MCF 10A (cell line): ENCODE measurements at regions not wholly inside any gene's neighbourhood (a gene's known extent, or its start where the extent isn't known, plus 50 kb on each side); places are given as distances from the start of the nearest gene placed in this dataset.

Source experiments
- BruUV-seq: library from RNA; stranded (reverse); fragments of 400-500 nt; replicated peaks from 2 replicates; lab custom pipeline; 2021; lab: Mats Ljungman, UMichigan
- CTCF ChIA-PET: fragments of 300-600 bp; sonication (Branson Sonifier 250); formaldehyde crosslinking; extraction: SDS; loops from one replicate; lab custom pipeline; 2021; ENCODE audit warnings: antibody characterized with exemption, inconsistent platforms; lab: Yijun Ruan, JAX
- POLR2A ChIA-PET: fragments of 300-600, 350-650 bp; sonication (Branson Sonifier 250); formaldehyde crosslinking; extraction: SDS; loops from one replicate; lab custom pipeline; 2020; ENCODE audit warnings: antibody characterized with exemption, inconsistent platforms; lab: Yijun Ruan, JAX
- DNase-seq: peaks from one replicate; pipeline ENCODE4 v3.0.0-alpha.2; 2018; ENCODE audit not compliant: unreplicated experiment
- H3K27ac Mint-ChIP-seq: one replicate; pipeline ENCODE4 v1.8.0; 2022; ENCODE audit warnings: mild to moderate bottlenecking, low read depth, mixed read lengths; ENCODE audit not compliant: unreplicated experiment
- H3K27me3 Mint-ChIP-seq: one replicate; pipeline ENCODE4 v1.8.0; 2022; ENCODE audit warnings: mixed read lengths; ENCODE audit not compliant: insufficient read depth, unreplicated experiment
- H3K36me3 Mint-ChIP-seq: one replicate; pipeline ENCODE4 v1.8.0; 2022; ENCODE audit warnings: mild to moderate bottlenecking, moderate library complexity, mixed read lengths; ENCODE audit not compliant: insufficient read depth, unreplicated experiment
- H3K4me1 Mint-ChIP-seq: one replicate; pipeline ENCODE4 v1.8.0; 2022; ENCODE audit warnings: mixed read lengths; ENCODE audit not compliant: insufficient read depth, unreplicated experiment
- H3K4me3 Mint-ChIP-seq: one replicate; pipeline ENCODE4 v1.8.0; 2022; ENCODE audit warnings: mild to moderate bottlenecking, moderate library complexity, mixed read lengths; ENCODE audit not compliant: unreplicated experiment
- H3K9me3 Mint-ChIP-seq: one replicate; pipeline ENCODE4 v1.8.0; 2022; ENCODE audit warnings: mixed read lengths; ENCODE audit not compliant: unreplicated experiment
- CTCF ChIP-seq: fragments of 200-600 bp; IDR thresholded peaks from one replicate; pipeline ENCODE4 v1.8.0; 2022; ENCODE audit warnings: antibody characterized with exemption, mild to moderate bottlenecking; ENCODE audit not compliant: unreplicated experiment
- intact Hi-C: fragments of 100-400 bp; cut with micrococcal nuclease; formaldehyde crosslinking; loops from 2 replicates; pipeline ENCODE4 v1.14.1; 2022

GRCh38 chr14:34374998-34375740 is 86.9 kb downstream of the SPTSSA start:
- Mint-ChIP-seq H3K4me1 (peaks cover 31% of the 10 kb centered on the region), H3K27me3 (no peaks in the 10 kb centered on the region), H3K4me3 (no peak overlapping the region), H3K36me3 (no peaks in the 10 kb centered on the region), H3K9me3 (no peaks in the 10 kb centered on the region), H3K27ac (peak overlapping the region; percentile 26)
- ChIA-PET POLR2A (interaction anchor here (0.6 to 1.5 kb wide), 4 partner anchors 15 to 1837 kb away, joined by 3 to 6 read pairs (median 4); no protein-coding TSS in a partner anchor), CTCF (interaction anchor here (1.2 kb wide), 2 partner anchors 44 to 61 kb away, joined by 4 to 6 read pairs; no protein-coding TSS in a partner anchor)
- intact Hi-C loops: no loop called here
- no TSS peak for BruUV-seq
- DNase-seq: peak; percentile 78
- no peak for TF ChIP-seq CTCF

DNA sequence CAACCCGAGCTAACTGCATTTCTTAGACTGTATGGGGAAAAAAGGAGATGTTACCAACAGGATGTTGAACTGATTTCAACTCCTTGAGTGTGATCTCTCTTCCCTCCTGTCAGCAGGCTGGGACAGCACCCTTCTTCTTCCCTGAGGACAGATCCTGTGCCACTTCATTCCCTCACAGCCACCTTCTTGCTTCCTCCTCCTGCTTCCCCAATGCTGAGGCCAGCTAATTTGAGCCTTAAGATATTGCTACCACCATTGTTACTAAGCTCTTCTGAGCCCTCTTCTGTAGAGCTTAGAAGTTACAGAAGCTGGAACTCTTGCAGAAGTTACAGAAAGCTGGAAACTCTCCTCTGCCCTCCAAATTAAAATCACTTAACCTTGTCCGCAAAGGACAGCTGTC is 88.8 kb downstream of the SPTSSA start:
- intact Hi-C loops: no loop called here
- no peaks in the 10 kb centered on the region for H3K27me3 Mint-ChIP-seq
- H3K27ac Mint-ChIP-seq: peak overlapping the region; percentile 4
- H3K4me1 Mint-ChIP-seq: peaks cover 34% of the 10 kb centered on the region
- no peak for TF ChIP-seq CTCF
- BruUV-seq: no TSS peak
- no peak overlapping the region for H3K4me3 Mint-ChIP-seq
- no peaks in the 10 kb centered on the region for H3K36me3 Mint-ChIP-seq
- POLR2A ChIA-PET: interaction anchor here (0.8 to 2.5 kb wide), 13 partner anchors 11 to 167 kb away, joined by 3 to 16 read pairs (median 3); partner anchors contain the start of gene SPTSSA
- DNase-seq: no peak
- H3K9me3 Mint-ChIP-seq: no peaks in the 10 kb centered on the region
- CTCF ChIA-PET: interaction anchor here (0.6 kb wide), 1 partner anchor 38 kb away, joined by 3 read pairs; no protein-coding TSS in a partner anchor

DNA sequence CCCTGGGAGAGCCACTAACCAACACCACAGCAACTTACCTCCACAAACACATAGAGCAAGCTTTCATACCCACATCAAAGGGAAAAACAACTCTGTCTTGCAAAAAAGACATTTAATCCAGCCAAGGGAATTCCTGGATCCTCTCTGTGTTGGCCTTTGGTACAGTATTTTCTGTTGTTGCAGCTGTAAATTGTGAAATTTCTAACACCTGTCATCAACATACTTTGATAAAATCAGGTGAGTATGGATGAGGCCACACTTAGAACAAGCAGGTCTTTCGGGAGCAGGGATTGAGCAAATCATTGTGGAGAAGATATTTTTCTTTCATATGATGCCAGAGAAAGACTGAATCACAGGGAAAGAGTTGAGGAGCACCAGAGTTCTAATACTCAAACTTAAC is 89.3 kb downstream of the SPTSSA start:
- ChIA-PET POLR2A (interaction anchor here (0.7 to 2.5 kb wide), 15 partner anchors 9 to 167 kb away, joined by 3 to 16 read pairs (median 3); partner anchors contain the start of gene SPTSSA), CTCF (interaction anchor here (0.7 kb wide), 1 partner anchor 11 kb away, joined by 4 read pairs; no protein-coding TSS in a partner anchor)
- no peaks in the 10 kb centered on the region for H3K9me3 Mint-ChIP-seq
- peak overlapping the region; percentile 4 for H3K27ac Mint-ChIP-seq
- no peaks in the 10 kb centered on the region for H3K27me3 Mint-ChIP-seq
- BruUV-seq: no TSS peak
- no peak overlapping the region for H3K4me3 Mint-ChIP-seq
- peaks cover 38% of the 10 kb centered on the region for H3K4me1 Mint-ChIP-seq
- intact Hi-C loops: no loop called here
- DNase-seq: peak; percentile 47
- H3K36me3 Mint-ChIP-seq: peaks cover under 1% of the 10 kb centered on the region
- no peak for TF ChIP-seq CTCF

GRCh38 chr14:34369648-34370030 is 92.4 kb downstream of the SPTSSA start:
- Mint-ChIP-seq H3K4me1 (peaks cover 50% of the 10 kb centered on the region), H3K4me3 (peak overlapping the region; percentile 18), H3K27me3 (no peaks in the 10 kb centered on the region), H3K27ac (peak overlapping the region; percentile 83), H3K36me3 (peaks cover 5% of the 10 kb centered on the region), H3K9me3 (no peaks in the 10 kb centered on the region)
- TF ChIP-seq CTCF: no peak
- BruUV-seq: no TSS peak
- POLR2A ChIA-PET: interaction anchor here (0.8 to 2.4 kb wide), 10 partner anchors 9 to 93 kb away, joined by 3 to 10 read pairs (median 4); partner anchors contain the start of gene SPTSSA
- CTCF ChIA-PET: interaction anchor here (1.1 to 1.3 kb wide), 2 partner anchors 14 to 38 kb away, joined by 4 read pairs; no protein-coding TSS in a partner anchor
- intact Hi-C loops: loop anchor here (10.0 kb wide), 1 partner anchor 125 kb away; no protein-coding TSS in a partner anchor
- no peak for DNase-seq
